Brain microvascular endothelial cell (primary cell): ENCODE measurements at regions not wholly inside any gene's neighbourhood (a gene's known extent, or its start where the extent isn't known, plus 50 kb on each side); places are given as distances from the start of the nearest gene placed in this dataset.
"Not testable (repeated sequence)": the region's sequence is repeated elsewhere in the genome, so short reads cannot be mapped to it uniquely, and the experiment has no call there.

Experiments
- DNase-seq: peaks from one replicate; pipeline ENCODE4 v3.0.0-alpha.2; 2020
- H3K27ac ChIP-seq: fragments of 250-450 bp; sonication (Bioruptor Pico); 2 replicates; pipeline ENCODE4 v1.5.1; 2020; ENCODE audit warnings: mild to moderate bottlenecking, moderate library complexity
- H3K27me3 ChIP-seq: fragments of 250-450 bp; sonication (Bioruptor Pico); replicated peaks from 2 replicates; pipeline ENCODE4 v1.5.1; 2020; ENCODE audit warnings: mild to moderate bottlenecking
- H3K36me3 ChIP-seq: fragments of 250-450 bp; sonication (Bioruptor Pico); replicated peaks from 2 replicates; pipeline ENCODE4 v1.5.1; 2020; ENCODE audit warnings: mild to moderate bottlenecking
- H3K4me3 ChIP-seq: 2 replicates; pipeline ENCODE4 v1.5.1; 2011; ENCODE audit warnings: low read depth, mild to moderate bottlenecking, control low read depth, low read length, moderate library complexity
- in situ Hi-C: cut with HindIII; loops from 2 replicates; pipeline ENCODE4 v1.10.0; 2017; ENCODE audit warnings: low sequenced_read_pairs, low pct_ligation_motif_present
- TF ChIP-seq, protein P1 (sequence below): IDR thresholded peaks from 2 replicates; pipeline ENCODE4 v1.5.1; 2011; ENCODE audit warnings: low read depth, mild to moderate bottlenecking, moderate library complexity, low read length, control low read depth, inconsistent platforms; ENCODE audit errors: missing control alignments

GRCh38 chr14:45891417-45892080, 638.5 kb upstream of the MIS18BP1 start:
- H3K36me3 ChIP-seq: no peaks in the 10 kb centered on the region
- no peak overlapping the region for H3K27ac ChIP-seq
- TF ChIP-seq, protein P1, sequence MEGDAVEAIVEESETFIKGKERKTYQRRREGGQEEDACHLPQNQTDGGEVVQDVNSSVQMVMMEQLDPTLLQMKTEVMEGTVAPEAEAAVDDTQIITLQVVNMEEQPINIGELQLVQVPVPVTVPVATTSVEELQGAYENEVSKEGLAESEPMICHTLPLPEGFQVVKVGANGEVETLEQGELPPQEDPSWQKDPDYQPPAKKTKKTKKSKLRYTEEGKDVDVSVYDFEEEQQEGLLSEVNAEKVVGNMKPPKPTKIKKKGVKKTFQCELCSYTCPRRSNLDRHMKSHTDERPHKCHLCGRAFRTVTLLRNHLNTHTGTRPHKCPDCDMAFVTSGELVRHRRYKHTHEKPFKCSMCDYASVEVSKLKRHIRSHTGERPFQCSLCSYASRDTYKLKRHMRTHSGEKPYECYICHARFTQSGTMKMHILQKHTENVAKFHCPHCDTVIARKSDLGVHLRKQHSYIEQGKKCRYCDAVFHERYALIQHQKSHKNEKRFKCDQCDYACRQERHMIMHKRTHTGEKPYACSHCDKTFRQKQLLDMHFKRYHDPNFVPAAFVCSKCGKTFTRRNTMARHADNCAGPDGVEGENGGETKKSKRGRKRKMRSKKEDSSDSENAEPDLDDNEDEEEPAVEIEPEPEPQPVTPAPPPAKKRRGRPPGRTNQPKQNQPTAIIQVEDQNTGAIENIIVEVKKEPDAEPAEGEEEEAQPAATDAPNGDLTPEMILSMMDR: no peak
- DNase-seq: no peak
- H3K27me3 ChIP-seq: no peaks in the 10 kb centered on the region
- no peak overlapping the region for H3K4me3 ChIP-seq
- in situ Hi-C loops: no loop called here

GRCh38 chr14:45888766-45889285, 635.8 kb upstream of the MIS18BP1 start:
- DNase-seq, in situ Hi-C loops, H3K27me3 ChIP-seq, H3K27ac ChIP-seq, H3K4me3 ChIP-seq, H3K36me3 ChIP-seq: not testable (repeated sequence)

DNA sequence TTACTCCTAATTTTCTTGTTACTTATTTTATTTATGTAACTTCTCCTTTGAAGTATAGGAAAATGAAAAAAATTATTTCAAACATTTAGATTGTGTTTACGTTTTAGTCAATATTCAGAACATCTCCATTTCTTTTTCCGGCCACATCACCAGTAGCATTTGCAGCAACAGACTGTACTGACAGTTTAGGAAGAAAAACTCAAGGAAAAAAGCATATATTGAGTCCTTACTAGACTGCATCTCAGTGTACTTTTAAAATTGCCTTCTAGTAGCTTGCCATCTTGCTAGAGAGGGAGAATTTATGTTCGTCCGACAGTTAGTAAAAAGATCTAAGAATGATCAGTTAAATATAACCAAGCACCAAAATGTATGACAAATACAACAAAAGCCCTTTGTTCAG, 625.0 kb upstream of the MIS18BP1 start:
- in situ Hi-C loops: no loop called here

DNA sequence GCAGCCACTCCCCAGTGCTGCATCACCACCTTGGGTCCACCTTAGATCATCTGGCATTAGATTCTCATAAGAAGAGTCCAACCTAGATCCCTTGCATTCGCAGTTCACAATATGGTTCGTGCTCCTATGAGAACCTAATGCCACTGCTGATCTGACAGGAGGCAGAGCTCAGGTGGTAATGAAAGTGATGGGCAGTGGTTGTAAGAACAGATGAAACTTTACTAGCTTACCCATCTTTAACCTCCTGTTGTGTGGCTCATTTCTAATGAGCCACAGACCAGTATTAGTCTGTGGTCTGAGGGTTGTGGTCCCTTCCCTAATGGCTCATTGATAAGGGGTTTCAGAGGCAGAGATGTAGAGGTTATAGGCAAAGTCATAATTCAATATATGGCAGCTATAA, 615.9 kb upstream of the MIS18BP1 start:
- H3K27ac ChIP-seq: no peak overlapping the region
- no peaks in the 10 kb centered on the region for H3K27me3 ChIP-seq
- in situ Hi-C loops: no loop called here
- no peaks in the 10 kb centered on the region for H3K36me3 ChIP-seq
- H3K4me3 ChIP-seq: no peak overlapping the region
- TF ChIP-seq, protein P1: no peak
- no peak for DNase-seq

More for the DNA sequence above, 625.0 kb upstream of the MIS18BP1 start:
- Histone ChIP-seq H3K27ac (no peak overlapping the region), H3K27me3 (no peaks in the 10 kb centered on the region), H3K36me3 (no peaks in the 10 kb centered on the region), H3K4me3 (no peak overlapping the region)
- DNase-seq: no peak
- TF ChIP-seq, protein P1: no peak

DNA sequence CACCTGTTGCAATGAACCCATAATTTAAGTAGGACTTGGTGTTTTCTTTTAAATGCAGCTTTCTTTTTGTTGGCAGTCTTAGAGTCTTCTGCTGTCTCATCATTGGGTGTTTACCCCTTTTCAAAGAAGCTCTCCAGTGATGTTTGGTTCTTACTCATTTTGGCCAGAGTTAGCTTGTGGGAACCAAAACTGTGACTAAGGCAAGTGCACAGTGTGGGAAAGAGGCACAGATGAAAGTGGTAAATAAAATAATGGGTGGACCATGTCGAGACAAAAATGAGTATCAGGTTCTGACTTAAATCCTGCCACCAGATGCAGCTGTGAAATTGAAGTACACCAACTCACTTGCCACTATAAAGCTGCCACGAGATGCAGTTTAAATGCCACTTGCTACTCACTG, 615.4 kb upstream of the MIS18BP1 start:
- TF ChIP-seq, protein P1: no peak
- Histone ChIP-seq H3K36me3 (no peaks in the 10 kb centered on the region), H3K27ac (no peak overlapping the region), H3K4me3 (no peak overlapping the region), H3K27me3 (no peaks in the 10 kb centered on the region)
- in situ Hi-C loops: no loop called here
- DNase-seq: no peak

DNA sequence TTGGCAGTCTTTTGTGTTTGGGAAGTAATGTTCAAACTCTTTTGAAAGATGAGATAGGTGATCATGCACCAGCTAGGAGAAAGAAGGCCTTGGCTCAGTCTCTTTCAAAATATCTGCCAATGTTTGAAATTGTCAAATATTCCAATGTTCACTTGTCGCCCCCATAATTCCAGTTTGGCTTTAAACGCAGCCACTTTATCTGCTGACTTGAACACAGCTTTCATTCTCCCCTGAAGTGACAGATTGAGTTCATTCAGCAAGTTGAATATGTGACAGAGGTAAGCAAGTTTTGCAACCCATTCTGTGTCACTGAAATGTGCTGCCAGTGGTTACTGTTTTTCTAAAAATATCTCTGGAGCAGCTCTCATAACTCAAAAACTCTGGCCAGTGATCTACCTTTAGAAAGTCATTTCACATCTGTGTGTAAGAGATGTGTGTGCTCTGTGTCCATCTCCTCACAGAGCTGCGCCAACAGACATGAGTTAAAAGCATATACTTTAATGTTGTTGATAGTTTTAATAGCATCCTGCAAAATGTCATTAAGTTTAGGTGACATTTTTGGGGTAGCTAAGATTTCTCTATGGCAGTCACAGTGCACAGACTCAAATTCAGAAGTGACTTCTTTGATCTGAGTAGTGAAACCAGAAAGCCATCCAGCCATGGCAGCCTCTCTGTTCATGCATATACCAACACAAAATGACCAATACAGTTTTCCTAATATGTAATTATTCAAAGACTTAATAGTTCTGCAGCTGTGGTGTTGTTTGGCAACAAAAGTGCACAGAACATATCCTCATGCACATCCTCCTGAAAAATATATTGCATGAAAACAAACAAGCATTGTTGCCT, 614.3 kb upstream of the MIS18BP1 start:
- in situ Hi-C loops: no loop called here
- TF ChIP-seq, protein P1: no peak
- H3K27me3 ChIP-seq: no peaks in the 10 kb centered on the region
- H3K36me3 ChIP-seq: no peaks in the 10 kb centered on the region
- no peak for DNase-seq
- H3K27ac ChIP-seq: no peak overlapping the region
- H3K4me3 ChIP-seq: no peak overlapping the region
